HL-60 (cell line): ENCODE measurements at regions not wholly inside any gene's neighbourhood (a gene's known extent, or its start where the extent isn't known, plus 50 kb on each side); places are given as distances from the start of the nearest gene placed in this dataset.

Experiments used
- DNase-seq, 2 experiments: peaks; one replicate each; pipeline ENCODE4 v3.0.0-alpha.2; 2010 to 2020; ENCODE audit warnings: low read depth in 1 of 2, low spot score in 1 of 2
- H3K27ac ChIP-seq: fragments of 250-450 bp; sonication (Bioruptor Pico); replicated peaks from 2 replicates; pipeline ENCODE4 v1.5.1; 2020; ENCODE audit warnings: mild to moderate bottlenecking, moderate library complexity
- H3K27me3 ChIP-seq: fragments of 250-450 bp; sonication (Bioruptor Pico); 2 replicates; pipeline ENCODE4 v1.5.1; 2021; ENCODE audit warnings: mild to moderate bottlenecking, moderate library complexity; ENCODE audit not compliant: insufficient read depth, poor library complexity, severe bottlenecking
- H3K4me3 ChIP-seq: replicated peaks from 2 replicates; pipeline ENCODE4 v1.5.1; 2011; ENCODE audit warnings: mild to moderate bottlenecking, control low read depth, low read length; ENCODE audit not compliant: insufficient read depth
- GABPA ChIP-seq: IDR thresholded peaks from 2 replicates; pipeline ENCODE4 v1.6.1; 2012; ENCODE audit warnings: low read depth
- POLR2AphosphoS5 ChIP-seq: IDR thresholded peaks from 2 replicates; pipeline ENCODE4 v1.6.1; 2012; ENCODE audit warnings: low read depth
- SPI1 ChIP-seq: IDR thresholded peaks from 2 replicates; pipeline ENCODE4 v1.6.1; 2012; ENCODE audit warnings: low read depth, mild to moderate bottlenecking, borderline replicate concordance
- TF ChIP-seq, protein P1 (sequence below): IDR thresholded peaks from 2 replicates; pipeline ENCODE4 v1.6.1; 2012; ENCODE audit warnings: low read depth; ENCODE audit not compliant: insufficient replicate concordance
- TF ChIP-seq, protein P2 (sequence below): IDR thresholded peaks from one replicate; pipeline ENCODE4 v1.5.1; 2011; ENCODE audit warnings: low read length, control low read depth, inconsistent platforms; ENCODE audit not compliant: insufficient read depth

DNA sequence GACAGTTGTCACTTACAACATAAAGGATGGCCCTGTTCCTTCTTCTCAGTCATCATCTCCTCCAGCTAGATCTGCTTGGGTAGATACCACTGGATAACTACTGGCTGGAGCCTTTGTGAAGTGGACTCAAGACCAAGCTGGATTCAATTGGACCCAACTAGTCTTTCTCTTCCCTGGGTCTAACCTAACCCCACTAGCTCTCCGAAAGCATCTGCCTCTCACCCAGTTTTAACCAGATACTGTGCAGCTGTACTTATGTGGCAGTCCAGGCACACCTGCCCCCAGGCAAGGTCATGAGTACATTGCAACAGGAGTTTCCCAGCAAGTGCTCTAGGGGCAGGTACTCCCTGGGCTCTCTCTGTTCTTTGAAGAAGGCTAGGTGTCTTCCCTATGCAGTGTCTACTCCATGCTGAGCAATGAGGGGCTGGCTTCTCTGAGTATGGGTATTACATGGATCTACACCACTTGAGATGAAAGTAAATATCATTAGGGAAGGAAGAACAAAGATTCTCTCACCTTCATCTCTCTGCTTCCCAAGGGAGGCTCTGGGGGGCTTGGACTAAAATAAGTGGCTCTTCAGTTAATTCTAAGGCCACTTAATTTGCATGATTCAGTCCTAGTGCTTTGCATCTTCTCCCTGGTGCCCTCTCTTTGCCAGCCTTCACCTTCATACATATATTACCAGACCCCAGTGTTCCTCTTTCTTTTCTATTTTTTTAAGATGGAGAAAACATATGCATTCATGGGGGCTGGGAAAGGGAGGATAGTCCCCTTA, 236.1 kb downstream of the NXPE2 start:
- DNase-seq = no peak
- peaks cover 3% of the 10 kb centered on the region for H3K27me3 ChIP-seq

DNA sequence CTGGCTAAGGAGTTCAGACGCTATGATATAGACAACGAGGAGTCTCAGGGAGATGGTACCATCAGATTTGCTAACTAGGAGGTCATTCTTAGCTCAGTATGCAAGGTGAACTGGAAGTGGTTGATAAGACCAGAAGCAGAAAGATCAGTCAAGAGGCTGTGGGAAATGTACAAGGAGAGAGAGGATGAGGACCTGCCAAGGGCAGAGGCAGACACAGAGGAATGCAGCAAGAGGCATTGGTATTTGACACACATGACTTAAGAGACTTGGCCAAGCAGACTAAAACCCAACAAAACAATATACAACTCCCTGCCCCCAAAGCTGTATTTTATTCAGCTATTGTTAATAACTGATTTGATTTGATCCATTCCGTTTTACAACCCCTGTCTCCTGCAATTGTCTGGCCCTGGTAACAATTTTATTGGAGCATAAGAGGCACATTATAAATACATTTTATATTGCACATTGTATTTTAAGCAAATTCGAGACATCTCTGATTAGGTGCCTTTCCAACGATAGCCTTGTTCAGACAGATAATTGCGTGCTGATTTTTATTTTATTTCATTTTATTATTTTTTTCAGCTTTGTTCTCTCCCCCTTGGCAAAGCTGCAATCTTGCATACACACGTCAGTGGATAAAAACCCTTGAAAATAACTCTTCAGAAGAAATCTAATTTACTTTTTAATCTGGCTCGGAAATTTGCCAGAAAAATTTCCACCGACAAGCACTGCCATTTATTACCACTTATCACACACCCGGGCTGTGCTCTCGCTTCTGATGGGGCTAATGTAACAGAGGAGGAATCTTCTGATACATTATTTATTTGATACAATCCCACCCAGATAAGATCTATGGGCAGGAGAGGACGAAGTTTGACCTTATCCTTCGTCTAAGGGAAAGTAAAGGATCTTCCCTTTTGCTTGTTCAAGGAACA, 237.8 kb downstream of the NXPE2 start:
- Histone ChIP-seq H3K27me3 (peaks cover 2% of the 10 kb centered on the region), H3K27ac (no peak overlapping the region), H3K4me3 (no peak overlapping the region)
- no peak for DNase-seq
- no peak for TF ChIP-seq POLR2AphosphoS5
- TF ChIP-seq, protein P1, sequence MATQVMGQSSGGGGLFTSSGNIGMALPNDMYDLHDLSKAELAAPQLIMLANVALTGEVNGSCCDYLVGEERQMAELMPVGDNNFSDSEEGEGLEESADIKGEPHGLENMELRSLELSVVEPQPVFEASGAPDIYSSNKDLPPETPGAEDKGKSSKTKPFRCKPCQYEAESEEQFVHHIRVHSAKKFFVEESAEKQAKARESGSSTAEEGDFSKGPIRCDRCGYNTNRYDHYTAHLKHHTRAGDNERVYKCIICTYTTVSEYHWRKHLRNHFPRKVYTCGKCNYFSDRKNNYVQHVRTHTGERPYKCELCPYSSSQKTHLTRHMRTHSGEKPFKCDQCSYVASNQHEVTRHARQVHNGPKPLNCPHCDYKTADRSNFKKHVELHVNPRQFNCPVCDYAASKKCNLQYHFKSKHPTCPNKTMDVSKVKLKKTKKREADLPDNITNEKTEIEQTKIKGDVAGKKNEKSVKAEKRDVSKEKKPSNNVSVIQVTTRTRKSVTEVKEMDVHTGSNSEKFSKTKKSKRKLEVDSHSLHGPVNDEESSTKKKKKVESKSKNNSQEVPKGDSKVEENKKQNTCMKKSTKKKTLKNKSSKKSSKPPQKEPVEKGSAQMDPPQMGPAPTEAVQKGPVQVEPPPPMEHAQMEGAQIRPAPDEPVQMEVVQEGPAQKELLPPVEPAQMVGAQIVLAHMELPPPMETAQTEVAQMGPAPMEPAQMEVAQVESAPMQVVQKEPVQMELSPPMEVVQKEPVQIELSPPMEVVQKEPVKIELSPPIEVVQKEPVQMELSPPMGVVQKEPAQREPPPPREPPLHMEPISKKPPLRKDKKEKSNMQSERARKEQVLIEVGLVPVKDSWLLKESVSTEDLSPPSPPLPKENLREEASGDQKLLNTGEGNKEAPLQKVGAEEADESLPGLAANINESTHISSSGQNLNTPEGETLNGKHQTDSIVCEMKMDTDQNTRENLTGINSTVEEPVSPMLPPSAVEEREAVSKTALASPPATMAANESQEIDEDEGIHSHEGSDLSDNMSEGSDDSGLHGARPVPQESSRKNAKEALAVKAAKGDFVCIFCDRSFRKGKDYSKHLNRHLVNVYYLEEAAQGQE = no peak
- TF ChIP-seq, protein P2, sequence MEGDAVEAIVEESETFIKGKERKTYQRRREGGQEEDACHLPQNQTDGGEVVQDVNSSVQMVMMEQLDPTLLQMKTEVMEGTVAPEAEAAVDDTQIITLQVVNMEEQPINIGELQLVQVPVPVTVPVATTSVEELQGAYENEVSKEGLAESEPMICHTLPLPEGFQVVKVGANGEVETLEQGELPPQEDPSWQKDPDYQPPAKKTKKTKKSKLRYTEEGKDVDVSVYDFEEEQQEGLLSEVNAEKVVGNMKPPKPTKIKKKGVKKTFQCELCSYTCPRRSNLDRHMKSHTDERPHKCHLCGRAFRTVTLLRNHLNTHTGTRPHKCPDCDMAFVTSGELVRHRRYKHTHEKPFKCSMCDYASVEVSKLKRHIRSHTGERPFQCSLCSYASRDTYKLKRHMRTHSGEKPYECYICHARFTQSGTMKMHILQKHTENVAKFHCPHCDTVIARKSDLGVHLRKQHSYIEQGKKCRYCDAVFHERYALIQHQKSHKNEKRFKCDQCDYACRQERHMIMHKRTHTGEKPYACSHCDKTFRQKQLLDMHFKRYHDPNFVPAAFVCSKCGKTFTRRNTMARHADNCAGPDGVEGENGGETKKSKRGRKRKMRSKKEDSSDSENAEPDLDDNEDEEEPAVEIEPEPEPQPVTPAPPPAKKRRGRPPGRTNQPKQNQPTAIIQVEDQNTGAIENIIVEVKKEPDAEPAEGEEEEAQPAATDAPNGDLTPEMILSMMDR = no peak
- no peak for TF ChIP-seq GABPA
- TF ChIP-seq SPI1 = no peak

More for the DNA sequence above, 236.1 kb downstream of the NXPE2 start:
- TF ChIP-seq SPI1 (no peak), GABPA (no peak), POLR2AphosphoS5 (no peak)
- TF ChIP-seq, protein P1 = no peak
- TF ChIP-seq, protein P2 = no peak
- Histone ChIP-seq H3K4me3 (no peak overlapping the region), H3K27ac (no peak overlapping the region)

DNA sequence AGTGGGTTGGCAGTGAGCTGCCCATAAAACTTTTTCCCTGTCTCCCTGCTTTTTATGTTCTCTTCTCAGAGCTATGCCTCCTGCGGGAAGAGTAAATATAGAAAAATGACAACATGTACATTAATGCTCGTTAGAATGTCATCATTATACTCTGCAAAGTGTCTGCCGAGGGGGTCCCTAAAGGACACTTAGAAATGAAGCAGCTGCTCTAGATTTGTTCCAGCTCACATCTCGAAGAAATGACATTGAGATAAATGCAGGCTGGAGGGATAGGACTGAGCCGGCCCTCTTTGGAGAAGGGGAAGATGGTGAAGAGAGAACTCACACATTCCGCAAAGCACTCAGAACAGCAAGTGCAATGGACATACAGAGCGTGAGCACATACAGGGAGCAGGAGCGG, 240.0 kb downstream of the NXPE2 start:
- Histone ChIP-seq H3K27ac (no peak overlapping the region), H3K27me3 (no peaks in the 10 kb centered on the region), H3K4me3 (no peak overlapping the region)
- no peak for DNase-seq
- TF ChIP-seq, protein P2 = no peak
- TF ChIP-seq GABPA (no peak), POLR2AphosphoS5 (no peak), SPI1 (no peak)
- TF ChIP-seq, protein P1 = no peak
